ENCODE measurements at regions not wholly inside any gene's neighbourhood (a gene's known extent, or its start where the extent isn't known, plus 50 kb on each side); places are given as distances from the start of the nearest gene placed in this dataset.

DNA sequence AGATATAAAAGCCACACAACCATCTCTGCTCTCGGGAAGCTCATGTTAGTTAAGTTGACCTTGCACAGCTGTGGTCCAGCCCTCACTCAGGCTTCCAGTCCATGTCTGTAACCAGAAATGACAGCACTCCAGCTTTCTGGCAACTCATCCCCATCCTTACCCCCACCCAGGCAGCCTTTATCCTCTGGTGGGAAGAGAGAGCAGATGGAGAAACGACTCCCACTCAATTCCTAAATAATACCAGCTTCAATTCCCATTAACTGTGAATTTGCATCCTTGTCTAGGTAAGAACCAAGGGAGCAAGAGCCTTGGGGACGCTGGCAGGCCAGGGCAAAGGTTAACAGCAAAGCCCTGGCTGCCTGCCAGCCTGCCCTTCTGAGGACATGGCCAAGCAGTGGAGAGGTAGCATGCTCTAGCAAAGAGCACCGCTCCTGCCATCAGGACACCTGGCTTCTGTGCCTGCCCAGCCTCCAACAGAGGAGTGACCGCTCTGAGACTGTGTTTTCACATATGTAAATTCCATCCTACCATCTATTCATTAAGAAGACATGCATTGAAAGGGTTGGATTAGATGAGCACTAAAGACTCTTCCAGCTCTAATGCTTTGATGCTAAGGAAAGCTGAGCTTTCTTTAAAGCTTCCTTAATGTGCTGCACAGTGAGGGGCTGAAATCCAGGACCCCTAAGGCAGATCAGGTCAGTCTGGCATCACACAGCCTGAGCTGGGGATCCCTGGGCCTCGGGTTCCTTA is 236.1 kb downstream of the GRIN2B start:
- Mint-ChIP-seq H3K36me3 (ENCODE audit: low read depth) (no peaks in the 10 kb centered on the region), H3K4me1 (ENCODE audit: low read depth) (no peaks in the 10 kb centered on the region), H3K27ac (no peak overlapping the region), H3K9me3 (peaks cover 41% of the 10 kb centered on the region), H3K4me3 (no peak overlapping the region), H3K27me3 (ENCODE audit: insufficient read depth) (no peaks in the 10 kb centered on the region)
- TF ChIP-seq, protein P1, sequence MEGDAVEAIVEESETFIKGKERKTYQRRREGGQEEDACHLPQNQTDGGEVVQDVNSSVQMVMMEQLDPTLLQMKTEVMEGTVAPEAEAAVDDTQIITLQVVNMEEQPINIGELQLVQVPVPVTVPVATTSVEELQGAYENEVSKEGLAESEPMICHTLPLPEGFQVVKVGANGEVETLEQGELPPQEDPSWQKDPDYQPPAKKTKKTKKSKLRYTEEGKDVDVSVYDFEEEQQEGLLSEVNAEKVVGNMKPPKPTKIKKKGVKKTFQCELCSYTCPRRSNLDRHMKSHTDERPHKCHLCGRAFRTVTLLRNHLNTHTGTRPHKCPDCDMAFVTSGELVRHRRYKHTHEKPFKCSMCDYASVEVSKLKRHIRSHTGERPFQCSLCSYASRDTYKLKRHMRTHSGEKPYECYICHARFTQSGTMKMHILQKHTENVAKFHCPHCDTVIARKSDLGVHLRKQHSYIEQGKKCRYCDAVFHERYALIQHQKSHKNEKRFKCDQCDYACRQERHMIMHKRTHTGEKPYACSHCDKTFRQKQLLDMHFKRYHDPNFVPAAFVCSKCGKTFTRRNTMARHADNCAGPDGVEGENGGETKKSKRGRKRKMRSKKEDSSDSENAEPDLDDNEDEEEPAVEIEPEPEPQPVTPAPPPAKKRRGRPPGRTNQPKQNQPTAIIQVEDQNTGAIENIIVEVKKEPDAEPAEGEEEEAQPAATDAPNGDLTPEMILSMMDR (IDR thresholded peaks at IDR 0.05), result no peak
- no peak for DNase-seq

GRCh38 chr12:13744561-13744960 is 236.8 kb downstream of the GRIN2B start:
- DNase-seq, result no peak
- Mint-ChIP-seq H3K36me3 (ENCODE audit: low read depth) (no peaks in the 10 kb centered on the region), H3K4me3 (no peak overlapping the region), H3K27me3 (ENCODE audit: insufficient read depth) (no peaks in the 10 kb centered on the region), H3K4me1 (ENCODE audit: low read depth) (no peaks in the 10 kb centered on the region), H3K9me3 (peaks cover 34% of the 10 kb centered on the region), H3K27ac (no peak overlapping the region)
- TF ChIP-seq, protein P1 (IDR thresholded peaks at IDR 0.05), result no peak

GRCh38 chr12:13740149-13740545 is 241.3 kb downstream of the GRIN2B start:
- Mint-ChIP-seq H3K36me3 (ENCODE audit: low read depth) (no peaks in the 10 kb centered on the region), H3K27me3 (ENCODE audit: insufficient read depth) (no peaks in the 10 kb centered on the region), H3K4me1 (ENCODE audit: low read depth) (no peaks in the 10 kb centered on the region), H3K27ac (no peak overlapping the region), H3K9me3 (peaks cover 25% of the 10 kb centered on the region), H3K4me3 (no peak overlapping the region)
- DNase-seq, result no peak
- TF ChIP-seq, protein P1 (IDR thresholded peaks at IDR 0.05), result no peak

DNA sequence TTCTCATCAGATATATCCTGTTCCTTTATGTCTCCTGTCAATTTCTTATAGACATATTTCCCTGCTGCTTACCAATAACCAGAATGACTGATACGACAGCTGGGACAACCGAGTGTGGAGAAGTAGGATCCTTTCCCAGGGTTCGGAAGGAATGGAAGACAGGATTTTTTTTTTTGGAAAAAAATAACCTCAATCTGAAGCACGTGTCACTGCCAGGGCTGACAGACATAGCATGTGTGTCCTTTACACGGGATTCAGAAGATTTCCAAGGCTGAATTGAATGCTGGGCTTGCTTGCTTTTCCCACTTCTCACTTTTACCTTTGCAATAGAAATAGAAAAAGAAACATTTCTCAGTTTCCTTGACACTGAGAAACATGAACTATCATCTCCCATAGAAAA is 245.7 kb downstream of the GRIN2B start:
- Mint-ChIP-seq H3K4me3 (no peak overlapping the region), H3K4me1 (ENCODE audit: low read depth) (no peaks in the 10 kb centered on the region), H3K27ac (no peak overlapping the region), H3K36me3 (ENCODE audit: low read depth) (no peaks in the 10 kb centered on the region), H3K27me3 (ENCODE audit: insufficient read depth) (no peaks in the 10 kb centered on the region; the same call in 1 of the 2 replicates), H3K9me3 (peaks cover 37% of the 10 kb centered on the region)
- DNase-seq, result no peak
- TF ChIP-seq, protein P1 (IDR thresholded peaks at IDR 0.05), result no peak

DNA sequence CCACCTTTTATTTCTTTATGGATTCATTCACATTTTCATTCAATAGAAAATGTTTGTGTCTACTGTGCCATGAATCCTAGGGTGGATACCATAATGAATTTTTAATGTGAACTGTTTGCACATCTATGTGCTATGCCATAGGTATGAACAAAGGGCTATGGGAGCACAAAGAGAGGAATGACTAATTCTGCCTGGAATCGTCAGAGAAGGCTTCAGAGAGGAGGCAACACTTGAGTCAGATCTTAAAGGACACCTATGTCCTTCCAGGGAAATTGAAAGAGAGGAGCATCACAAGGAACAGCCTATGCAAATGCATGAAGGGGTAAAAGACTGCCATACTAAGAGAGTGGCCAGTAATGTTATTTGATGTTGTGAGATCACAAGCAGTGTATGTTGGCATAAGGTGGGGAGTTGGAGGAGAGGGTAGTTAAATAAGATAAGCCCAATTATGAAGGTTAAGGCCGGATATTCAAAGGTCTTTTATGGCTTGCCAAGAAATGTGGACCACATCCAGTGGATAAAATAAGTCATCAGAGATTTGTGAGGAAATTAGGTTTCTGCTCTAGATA is 246.7 kb downstream of the GRIN2B start:
- Mint-ChIP-seq H3K27ac (no peak overlapping the region), H3K4me3 (no peak overlapping the region), H3K36me3 (ENCODE audit: low read depth) (no peaks in the 10 kb centered on the region), H3K27me3 (ENCODE audit: insufficient read depth) (no peaks in the 10 kb centered on the region; the same call in 1 of the 2 replicates), H3K9me3 (peaks cover 36% of the 10 kb centered on the region), H3K4me1 (ENCODE audit: low read depth) (no peaks in the 10 kb centered on the region)
- TF ChIP-seq, protein P1 (IDR thresholded peaks at IDR 0.05), result no peak
- DNase-seq, result no peak

All from HFFc6 (cell line).